ENCODE measurements at regions not wholly inside any gene's neighbourhood (a gene's known extent, or its start where the extent isn't known, plus 50 kb on each side); places are given as distances from the start of the nearest gene placed in this dataset.

GRCh38 chr11:115572551-115572950 lies 68.3 kb upstream of the CADM1 start:
- H3K27me3 ChIP-seq (ENCODE audit: control insufficient read depth in 2 of 2, insufficient read depth in 1 of 2, low read length in 1 of 2) = no peaks in the 10 kb centered on the region
- 96% methylated on average over 5 of the region's 5 CpGs for WGBS

DNA sequence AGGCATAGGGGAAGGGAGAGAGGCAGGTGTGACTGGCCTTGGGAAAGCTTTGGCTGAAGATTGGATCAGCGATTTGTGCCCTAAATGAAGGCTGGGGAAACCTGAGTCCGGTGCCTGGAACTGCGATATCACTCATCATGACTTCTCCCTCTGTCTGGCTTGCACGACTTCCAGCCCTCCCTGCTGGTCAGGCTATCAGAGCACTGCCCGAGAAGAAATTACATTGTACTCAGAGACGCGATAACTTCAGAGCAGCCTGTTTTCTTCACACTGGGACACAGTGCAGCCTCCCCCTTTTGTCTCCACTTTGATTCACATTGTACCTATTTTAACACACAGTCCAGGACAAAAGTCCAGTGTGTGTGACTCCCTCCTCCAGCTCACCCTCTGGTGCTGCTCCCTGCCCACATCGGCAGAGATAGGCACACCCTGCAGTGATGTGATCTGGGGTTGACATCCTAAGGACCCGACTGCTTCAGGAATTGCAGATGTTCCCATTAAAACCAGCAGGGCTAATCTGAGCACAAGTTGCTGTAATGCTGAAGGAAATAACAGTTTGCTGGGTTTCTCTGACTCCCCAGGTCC lies 62.1 kb upstream of the CADM1 start:
- Histone ChIP-seq H3K4me1 (ENCODE audit: control insufficient read depth in 2 of 2, insufficient read depth in 2 of 2, low read length in 2 of 2) (no peaks in the 10 kb centered on the region), H3K27me3 (ENCODE audit: control insufficient read depth in 2 of 2, insufficient read depth in 1 of 2, low read length in 1 of 2) (no peaks in the 10 kb centered on the region), H3K36me3 (ENCODE audit: control insufficient read depth in 2 of 2, insufficient read depth in 2 of 2, low read length in 1 of 2) (no peaks in the 10 kb centered on the region), H3K4me3 (ENCODE audit: low read length in 2 of 2) (no peak overlapping the region), H3K27ac (ENCODE audit: low read depth in 1 of 2, low read length in 1 of 2) (no peak overlapping the region), H3K9me3 (ENCODE audit: control insufficient read depth in 2 of 2, insufficient read depth in 1 of 2, low read length in 1 of 2) (no peaks in the 10 kb centered on the region)
- no peak for DNase-seq (ENCODE audit: low read depth in 6 of 9, low spot score in 9 of 9)
- 59% methylated on average over 9 of the region's 9 CpGs for WGBS

More at GRCh38 chr11:115572551-115572950, 68.3 kb upstream of the CADM1 start:
- Histone ChIP-seq H3K4me1 (ENCODE audit: control insufficient read depth in 2 of 2, insufficient read depth in 2 of 2, low read length in 2 of 2) (no peaks in the 10 kb centered on the region), H3K4me3 (ENCODE audit: low read length in 2 of 2) (no peak overlapping the region), H3K36me3 (ENCODE audit: control insufficient read depth in 2 of 2, insufficient read depth in 2 of 2, low read length in 1 of 2) (no peaks in the 10 kb centered on the region), H3K9me3 (ENCODE audit: control insufficient read depth in 2 of 2, insufficient read depth in 1 of 2, low read length in 1 of 2) (no peaks in the 10 kb centered on the region), H3K27ac (ENCODE audit: low read depth in 1 of 2, low read length in 1 of 2) (no peak overlapping the region)
- DNase-seq (ENCODE audit: low read depth in 6 of 9, low spot score in 9 of 9) = no peak

DNA sequence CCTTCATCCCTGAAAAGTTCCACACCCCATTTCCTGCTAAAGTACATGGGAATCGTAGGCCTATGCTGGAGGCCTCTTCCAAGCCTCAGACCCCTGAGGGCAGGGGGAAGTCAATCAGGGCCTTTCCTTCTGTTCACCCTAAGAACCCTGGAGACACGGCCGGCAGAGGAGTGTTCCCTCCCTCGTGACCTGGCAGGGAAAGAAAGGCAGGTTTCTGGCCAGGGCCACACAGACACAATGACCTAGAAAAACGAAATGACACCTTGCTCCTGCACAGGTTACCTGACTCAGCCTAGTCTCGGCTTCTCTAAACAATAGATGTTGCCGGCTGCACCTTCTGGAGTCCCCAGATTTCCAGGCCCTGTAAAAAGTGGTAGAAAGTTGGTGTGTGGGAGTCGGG lies 60.6 kb upstream of the CADM1 start:
- Histone ChIP-seq H3K27me3 (ENCODE audit: control insufficient read depth in 2 of 2, insufficient read depth in 1 of 2, low read length in 1 of 2) (no peaks in the 10 kb centered on the region), H3K4me1 (ENCODE audit: control insufficient read depth in 2 of 2, insufficient read depth in 2 of 2, low read length in 2 of 2) (no peaks in the 10 kb centered on the region), H3K36me3 (ENCODE audit: control insufficient read depth in 2 of 2, insufficient read depth in 2 of 2, low read length in 1 of 2) (no peaks in the 10 kb centered on the region), H3K4me3 (ENCODE audit: low read length in 2 of 2) (no peak overlapping the region), H3K9me3 (ENCODE audit: control insufficient read depth in 2 of 2, insufficient read depth in 1 of 2, low read length in 1 of 2) (no peaks in the 10 kb centered on the region), H3K27ac (ENCODE audit: low read depth in 1 of 2, low read length in 1 of 2) (no peak overlapping the region)
- no peak for DNase-seq (ENCODE audit: low read depth in 6 of 9, low spot score in 9 of 9)
- 85% methylated on average over 8 of the region's 8 CpGs for WGBS

- no peaks in the 10 kb centered on the region for H3K4me1 ChIP-seq (ENCODE audit: control insufficient read depth in 2 of 2, insufficient read depth in 2 of 2, low read length in 2 of 2)
- 53% methylated on average over 2 of the region's 2 CpGs for WGBS
- H3K9me3 ChIP-seq (ENCODE audit: control insufficient read depth in 2 of 2, insufficient read depth in 1 of 2, low read length in 1 of 2) = no peaks in the 10 kb centered on the region
- no peak overlapping the region for H3K4me3 ChIP-seq (ENCODE audit: low read length in 2 of 2)
- no peak for DNase-seq (ENCODE audit: low read depth in 6 of 9, low spot score in 9 of 9)
- H3K27ac ChIP-seq (ENCODE audit: low read depth in 1 of 2, low read length in 1 of 2) = no peak overlapping the region
- no peaks in the 10 kb centered on the region for H3K36me3 ChIP-seq (ENCODE audit: control insufficient read depth in 2 of 2, insufficient read depth in 2 of 2, low read length in 1 of 2)
- no peaks in the 10 kb centered on the region for H3K27me3 ChIP-seq (ENCODE audit: control insufficient read depth in 2 of 2, insufficient read depth in 1 of 2, low read length in 1 of 2)
Observed at GRCh38 chr11:115561116-115561515, 56.9 kb upstream of the CADM1 start.

DNA sequence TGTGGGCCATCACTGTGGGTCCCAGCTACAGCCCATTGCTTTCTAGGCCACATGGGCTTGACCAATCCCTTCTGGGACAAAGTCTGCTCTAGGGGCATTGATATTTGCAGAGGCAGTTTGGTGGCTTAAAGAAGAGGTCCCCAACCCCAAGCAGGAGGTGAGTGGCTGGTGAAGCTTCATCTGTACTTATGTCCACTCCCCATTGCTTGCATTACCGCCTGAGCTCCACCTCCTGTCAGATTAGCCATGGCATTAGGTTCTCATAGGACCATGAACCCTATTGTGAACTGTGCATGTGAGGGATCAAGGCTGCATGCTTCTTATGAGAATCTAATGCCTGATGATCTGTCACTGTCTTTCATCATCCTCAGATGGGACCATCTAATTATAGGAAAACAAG lies 54.4 kb upstream of the CADM1 start:
- no peaks in the 10 kb centered on the region for H3K4me1 ChIP-seq (ENCODE audit: control insufficient read depth in 2 of 2, insufficient read depth in 2 of 2, low read length in 2 of 2)
- H3K27me3 ChIP-seq (ENCODE audit: control insufficient read depth in 2 of 2, insufficient read depth in 1 of 2, low read length in 1 of 2) = no peaks in the 10 kb centered on the region
- no peak for DNase-seq (ENCODE audit: low read depth in 6 of 9, low spot score in 9 of 9)
- H3K27ac ChIP-seq (ENCODE audit: low read depth in 1 of 2, low read length in 1 of 2) = no peak overlapping the region
- no peaks in the 10 kb centered on the region for H3K9me3 ChIP-seq (ENCODE audit: control insufficient read depth in 2 of 2, insufficient read depth in 1 of 2, low read length in 1 of 2)
- WGBS = 91% methylated on average over 1 of the region's 1 CpG
- no peak overlapping the region for H3K4me3 ChIP-seq (ENCODE audit: low read length in 2 of 2)
- no peaks in the 10 kb centered on the region for H3K36me3 ChIP-seq (ENCODE audit: control insufficient read depth in 2 of 2, insufficient read depth in 2 of 2, low read length in 1 of 2)

GRCh38 chr11:115557681-115558080 lies 53.5 kb upstream of the CADM1 start:
- no peak for DNase-seq (ENCODE audit: low read depth in 6 of 9, low spot score in 9 of 9)
- no peak overlapping the region for H3K27ac ChIP-seq (ENCODE audit: low read depth in 1 of 2, low read length in 1 of 2)
- no peak overlapping the region for H3K4me3 ChIP-seq (ENCODE audit: low read length in 2 of 2)
- H3K27me3 ChIP-seq (ENCODE audit: control insufficient read depth in 2 of 2, insufficient read depth in 1 of 2, low read length in 1 of 2) = no peaks in the 10 kb centered on the region
- H3K36me3 ChIP-seq (ENCODE audit: control insufficient read depth in 2 of 2, insufficient read depth in 2 of 2, low read length in 1 of 2) = no peaks in the 10 kb centered on the region
- H3K4me1 ChIP-seq (ENCODE audit: control insufficient read depth in 2 of 2, insufficient read depth in 2 of 2, low read length in 2 of 2) = no peaks in the 10 kb centered on the region
- 81% methylated on average over 7 of the region's 7 CpGs for WGBS
- H3K9me3 ChIP-seq (ENCODE audit: control insufficient read depth in 2 of 2, insufficient read depth in 1 of 2, low read length in 1 of 2) = no peaks in the 10 kb centered on the region

- H3K4me1 ChIP-seq (ENCODE audit: control insufficient read depth in 2 of 2, insufficient read depth in 2 of 2, low read length in 2 of 2) = no peaks in the 10 kb centered on the region
- H3K4me3 ChIP-seq (ENCODE audit: low read length in 2 of 2) = no peak overlapping the region
- H3K36me3 ChIP-seq (ENCODE audit: control insufficient read depth in 2 of 2, insufficient read depth in 2 of 2, low read length in 1 of 2) = no peaks in the 10 kb centered on the region
- H3K27ac ChIP-seq (ENCODE audit: low read depth in 1 of 2, low read length in 1 of 2) = no peak overlapping the region
- DNase-seq (ENCODE audit: low read depth in 6 of 9, low spot score in 9 of 9) = no peak
- no peaks in the 10 kb centered on the region for H3K27me3 ChIP-seq (ENCODE audit: control insufficient read depth in 2 of 2, insufficient read depth in 1 of 2, low read length in 1 of 2)
- 70% methylated on average over 7 of the region's 7 CpGs for WGBS
- H3K9me3 ChIP-seq (ENCODE audit: control insufficient read depth in 2 of 2, insufficient read depth in 1 of 2, low read length in 1 of 2) = no peaks in the 10 kb centered on the region
Observed at GRCh38 chr11:115556984-115557383, 52.8 kb upstream of the CADM1 start.

GRCh38 chr11:115555336-115556090 lies 51.3 kb upstream of the CADM1 start:
- Histone ChIP-seq H3K4me3 (ENCODE audit: low read length in 2 of 2) (no peak overlapping the region), H3K36me3 (ENCODE audit: control insufficient read depth in 2 of 2, insufficient read depth in 2 of 2, low read length in 1 of 2) (no peaks in the 10 kb centered on the region), H3K9me3 (ENCODE audit: control insufficient read depth in 2 of 2, insufficient read depth in 1 of 2, low read length in 1 of 2) (no peaks in the 10 kb centered on the region), H3K4me1 (ENCODE audit: control insufficient read depth in 2 of 2, insufficient read depth in 2 of 2, low read length in 2 of 2) (no peaks in the 10 kb centered on the region), H3K27ac (ENCODE audit: low read depth in 1 of 2, low read length in 1 of 2) (no peak overlapping the region), H3K27me3 (ENCODE audit: control insufficient read depth in 2 of 2, insufficient read depth in 1 of 2, low read length in 1 of 2) (no peaks in the 10 kb centered on the region)
- DNase-seq (ENCODE audit: low read depth in 6 of 9, low spot score in 9 of 9) = no peak
- 82% methylated on average over 3 of the region's 3 CpGs for WGBS

All from thymus (tissue), 11 donors.